Choroid plexus epithelial cell (primary cell): ENCODE measurements at regions not wholly inside any gene's neighbourhood (a gene's known extent, or its start where the extent isn't known, plus 50 kb on each side); places are given as distances from the start of the nearest gene placed in this dataset.

ENCODE experiments used
- DNase-seq: peaks from one replicate; pipeline ENCODE4 v3.0.0-alpha.2; 2010; ENCODE audit warnings: low read depth
- H3K4me3 ChIP-seq: 2 replicates; pipeline ENCODE4 v1.5.1; 2011; ENCODE audit warnings: low read depth, mild to moderate bottlenecking, control low read depth, low read length, moderate library complexity
- TF ChIP-seq, protein P1 (sequence below): conservative IDR thresholded peaks from 2 replicates; pipeline ENCODE4 v1.5.1; 2011; ENCODE audit warnings: low read depth, mild to moderate bottlenecking, control low read depth, inconsistent platforms, low read length, moderate library complexity

DNA sequence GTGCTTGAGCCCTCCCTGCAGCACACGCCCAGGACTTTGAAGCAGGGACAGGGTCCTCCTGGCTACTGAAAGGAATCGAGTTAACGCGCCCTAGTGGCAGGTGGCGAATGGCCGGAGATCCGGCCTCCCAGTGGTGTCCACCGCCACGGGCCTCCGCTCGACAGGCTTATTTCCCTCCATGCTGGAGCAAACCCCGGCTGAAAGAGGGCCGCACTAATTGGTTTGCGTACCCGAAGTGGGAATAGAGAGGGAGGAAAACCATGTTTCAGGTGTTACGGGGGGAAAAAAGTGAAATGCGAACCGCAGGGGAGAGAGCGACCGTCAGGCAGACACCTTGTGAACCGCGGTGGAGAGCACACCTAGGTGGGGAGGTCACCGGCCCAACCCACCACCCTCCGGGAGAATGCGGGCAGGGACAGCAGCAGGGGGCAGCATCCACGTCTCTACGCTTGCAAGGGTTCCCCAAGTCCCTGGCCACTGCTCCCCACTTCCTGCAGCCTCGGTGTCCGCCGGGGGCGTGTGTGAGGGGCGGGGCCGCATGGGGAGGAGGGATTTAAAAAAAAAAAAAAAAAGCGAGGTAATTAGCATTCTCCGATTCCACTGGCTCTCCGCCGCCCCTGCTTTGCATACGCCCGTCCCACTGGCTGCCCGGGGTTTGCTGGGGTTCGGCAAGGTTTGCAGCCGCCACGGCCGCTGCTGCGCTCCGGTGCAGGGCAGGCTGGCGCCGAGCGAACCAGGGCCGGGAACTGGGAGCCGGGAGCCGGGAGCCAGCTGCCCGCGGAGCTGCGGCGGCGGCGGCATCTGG is 224.6 kb upstream of the CRY1 start:
- DNase-seq = peak; percentile 97
- TF ChIP-seq, protein P1, sequence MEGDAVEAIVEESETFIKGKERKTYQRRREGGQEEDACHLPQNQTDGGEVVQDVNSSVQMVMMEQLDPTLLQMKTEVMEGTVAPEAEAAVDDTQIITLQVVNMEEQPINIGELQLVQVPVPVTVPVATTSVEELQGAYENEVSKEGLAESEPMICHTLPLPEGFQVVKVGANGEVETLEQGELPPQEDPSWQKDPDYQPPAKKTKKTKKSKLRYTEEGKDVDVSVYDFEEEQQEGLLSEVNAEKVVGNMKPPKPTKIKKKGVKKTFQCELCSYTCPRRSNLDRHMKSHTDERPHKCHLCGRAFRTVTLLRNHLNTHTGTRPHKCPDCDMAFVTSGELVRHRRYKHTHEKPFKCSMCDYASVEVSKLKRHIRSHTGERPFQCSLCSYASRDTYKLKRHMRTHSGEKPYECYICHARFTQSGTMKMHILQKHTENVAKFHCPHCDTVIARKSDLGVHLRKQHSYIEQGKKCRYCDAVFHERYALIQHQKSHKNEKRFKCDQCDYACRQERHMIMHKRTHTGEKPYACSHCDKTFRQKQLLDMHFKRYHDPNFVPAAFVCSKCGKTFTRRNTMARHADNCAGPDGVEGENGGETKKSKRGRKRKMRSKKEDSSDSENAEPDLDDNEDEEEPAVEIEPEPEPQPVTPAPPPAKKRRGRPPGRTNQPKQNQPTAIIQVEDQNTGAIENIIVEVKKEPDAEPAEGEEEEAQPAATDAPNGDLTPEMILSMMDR = peak; percentile 55
- peak overlapping the region; percentile 68 for H3K4me3 ChIP-seq

DNA sequence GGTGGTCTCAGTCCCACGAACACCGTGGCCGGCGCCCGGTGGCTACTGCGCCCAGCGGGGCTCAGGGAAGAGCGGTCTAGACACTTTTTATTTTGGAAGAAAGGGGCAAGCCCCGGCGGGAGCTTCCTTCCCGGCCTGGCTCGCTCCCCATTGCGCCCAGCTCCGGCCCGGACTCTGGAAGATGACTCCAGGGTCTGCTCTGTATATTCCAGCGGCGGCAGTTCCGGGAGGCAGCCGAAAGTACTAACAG is 225.1 kb upstream of the CRY1 start:
- TF ChIP-seq, protein P1 = no peak
- DNase-seq = no peak
- H3K4me3 ChIP-seq = peak overlapping the region; percentile 68

DNA sequence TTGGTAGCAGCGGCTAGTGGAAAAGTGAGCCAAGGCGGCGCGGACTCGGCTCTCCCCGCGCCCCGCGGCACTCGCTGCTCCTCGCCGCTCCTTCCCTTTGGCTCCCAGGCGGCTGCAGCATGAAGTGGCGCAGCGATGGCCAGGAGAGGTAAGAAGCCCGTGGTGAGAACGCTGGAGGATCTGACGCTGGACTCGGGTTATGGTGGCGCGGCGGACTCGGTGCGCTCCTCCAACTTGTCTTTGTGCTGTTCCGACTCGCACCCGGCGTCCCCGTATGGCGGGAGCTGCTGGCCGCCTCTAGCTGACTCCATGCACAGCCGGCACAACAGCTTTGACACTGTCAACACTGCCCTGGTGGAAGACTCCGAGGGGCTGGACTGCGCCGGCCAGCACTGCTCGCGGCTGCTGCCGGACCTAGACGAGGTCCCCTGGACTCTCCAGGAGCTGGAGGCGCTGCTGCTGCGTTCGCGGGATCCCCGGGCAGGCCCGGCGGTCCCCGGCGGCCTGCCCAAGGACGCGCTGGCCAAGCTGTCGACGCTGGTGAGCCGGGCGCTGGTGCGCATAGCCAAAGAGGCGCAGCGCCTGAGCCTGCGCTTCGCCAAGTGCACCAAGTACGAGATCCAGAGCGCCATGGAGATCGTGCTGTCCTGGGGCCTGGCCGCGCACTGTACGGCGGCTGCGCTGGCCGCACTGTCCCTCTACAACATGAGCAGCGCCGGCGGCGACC is 225.6 kb upstream of the CRY1 start:
- peak; percentile 79 for DNase-seq
- peak overlapping the region; percentile 68 for H3K4me3 ChIP-seq
- TF ChIP-seq, protein P1 = no peak

DNA sequence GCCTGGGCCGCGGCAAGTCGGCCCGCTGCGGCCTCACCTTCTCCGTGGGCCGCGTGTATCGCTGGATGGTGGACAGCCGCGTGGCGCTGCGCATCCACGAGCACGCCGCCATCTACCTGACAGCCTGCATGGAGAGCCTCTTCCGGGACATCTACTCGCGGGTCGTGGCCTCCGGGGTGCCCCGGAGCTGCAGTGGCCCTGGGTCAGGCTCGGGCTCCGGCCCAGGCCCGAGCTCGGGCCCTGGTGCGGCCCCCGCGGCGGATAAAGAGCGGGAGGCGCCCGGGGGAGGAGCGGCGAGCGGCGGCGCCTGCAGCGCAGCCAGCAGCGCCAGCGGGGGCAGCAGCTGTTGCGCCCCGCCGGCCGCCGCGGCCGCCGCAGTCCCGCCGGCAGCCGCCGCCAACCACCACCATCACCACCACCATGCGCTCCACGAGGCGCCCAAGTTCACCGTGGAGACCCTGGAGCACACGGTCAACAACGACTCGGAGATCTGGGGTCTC is 226.2 kb upstream of the CRY1 start:
- TF ChIP-seq, protein P1 = no peak
- H3K4me3 ChIP-seq = peak overlapping the region; percentile 68
- no peak for DNase-seq

DNA sequence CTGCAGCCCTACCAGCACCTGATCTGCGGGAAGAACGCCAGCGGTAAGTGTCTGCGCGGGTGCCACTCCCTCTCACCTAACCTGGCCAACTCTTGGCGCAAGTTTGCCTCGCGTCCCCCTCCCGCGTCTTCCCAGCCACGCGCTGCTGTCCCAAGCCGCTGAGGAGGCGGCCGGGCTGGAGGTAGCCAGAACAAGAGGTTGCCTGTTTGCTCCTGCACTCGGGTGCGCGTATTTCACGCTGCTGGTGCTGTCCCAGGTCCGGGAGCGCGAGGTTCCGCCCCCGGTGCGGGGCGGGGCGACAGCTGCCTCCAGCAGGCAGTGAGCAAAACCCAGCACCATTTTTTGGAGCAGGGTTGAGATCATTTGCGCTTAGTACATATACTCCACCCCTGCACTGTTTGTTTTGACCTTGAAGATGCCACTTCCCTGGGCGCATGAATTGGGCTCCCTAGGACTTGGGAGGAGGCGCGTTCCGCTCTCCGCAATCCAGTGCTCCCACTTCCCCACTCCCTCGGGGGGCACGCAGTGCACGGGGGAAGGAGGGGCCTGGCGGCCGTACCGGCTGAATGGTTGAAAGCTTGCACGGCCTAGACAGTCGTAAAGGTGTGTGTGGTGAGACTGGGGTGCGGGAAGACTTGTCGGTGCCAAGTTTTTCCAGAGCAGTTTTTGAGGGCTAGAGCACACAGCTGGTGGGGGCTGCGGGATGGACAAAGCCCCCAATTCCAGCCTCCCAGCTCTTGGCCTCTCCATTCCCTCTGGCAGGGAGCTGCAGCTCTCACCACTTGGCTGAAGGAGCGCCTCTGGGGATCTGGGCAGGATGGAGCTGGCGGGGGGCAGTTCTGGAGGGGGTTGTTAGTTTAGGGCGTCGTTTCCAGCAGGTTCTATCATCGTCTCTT is 226.9 kb upstream of the CRY1 start:
- TF ChIP-seq, protein P1 = no peak

DNA sequence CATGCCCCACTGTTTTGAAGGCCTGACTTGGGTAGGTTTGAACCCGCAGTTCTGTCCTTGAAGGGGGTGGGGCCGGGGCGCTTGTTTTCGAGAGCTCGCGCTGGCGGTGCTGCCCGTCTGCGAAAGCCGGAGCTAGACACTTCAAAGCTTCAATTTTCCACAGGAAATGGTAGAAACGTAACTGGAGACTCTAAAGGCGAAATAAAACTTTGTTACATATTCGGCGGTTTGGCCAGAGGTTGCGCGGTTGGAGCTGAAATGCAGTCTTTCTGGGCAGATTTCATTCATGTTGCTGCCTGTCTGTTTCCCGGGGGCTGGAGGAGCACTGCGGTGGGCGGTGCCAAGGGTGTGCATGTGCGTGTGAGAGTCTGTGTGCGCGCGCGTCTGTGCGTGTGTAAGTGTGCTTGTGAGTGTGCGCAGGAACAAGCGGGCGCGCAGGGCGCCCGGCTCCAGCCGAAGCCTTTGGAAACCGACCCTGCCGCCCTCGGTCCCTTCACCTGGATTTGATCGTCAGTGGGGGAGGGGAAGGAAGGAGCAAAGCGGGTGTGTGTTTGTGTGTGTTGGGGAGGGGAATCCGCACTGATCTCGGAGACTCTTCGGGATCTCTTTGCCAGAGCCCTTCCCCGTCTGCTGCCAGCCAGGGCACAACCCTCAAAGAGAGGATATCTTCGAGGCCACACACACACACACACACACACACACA is 227.7 kb upstream of the CRY1 start:
- H3K4me3 ChIP-seq = peak overlapping the region; percentile 68
- DNase-seq = peak; percentile 71
- TF ChIP-seq, protein P1 = no peak

More for the DNA sequence above, 226.9 kb upstream of the CRY1 start:
- peak overlapping the region; percentile 68 for H3K4me3 ChIP-seq
- peak; percentile 72 for DNase-seq
